ENCODE measurements at regions not wholly inside any gene's neighbourhood (a gene's known extent, or its start where the extent isn't known, plus 50 kb on each side); places are given as distances from the start of the nearest gene placed in this dataset.

GRCh38 chr1:166272851-166273250 lies 106.0 kb upstream of the FAM78B start:
- H3K4me3 ChIP-seq (ENCODE audit: insufficient read depth, low read depth, low read length, poor library complexity, severe bottlenecking): no peak overlapping the region
- H3K4me1 ChIP-seq (ENCODE audit: control insufficient read depth, insufficient read depth, low read length, poor library complexity, severe bottlenecking): no peaks in the 10 kb centered on the region
- H3K27ac ChIP-seq (ENCODE audit: insufficient read depth, low read length, poor library complexity, severe bottlenecking): no peak overlapping the region
- no peaks in the 10 kb centered on the region for H3K27me3 ChIP-seq (replicated peaks; ENCODE audit: control insufficient read depth, insufficient read depth, low read length, poor library complexity, severe bottlenecking)
- no peak for DNase-seq
- no peaks in the 10 kb centered on the region for H3K36me3 ChIP-seq (ENCODE audit: control insufficient read depth, insufficient read depth, low read length)
- no peaks in the 10 kb centered on the region for H3K9me3 ChIP-seq (ENCODE audit: control insufficient read depth, low read length)

GRCh38 chr1:166273618-166274017 lies 106.8 kb upstream of the FAM78B start:
- DNase-seq: no peak
- Histone ChIP-seq H3K9me3 (ENCODE audit: control insufficient read depth, low read length) (no peaks in the 10 kb centered on the region), H3K27me3 (replicated peaks; ENCODE audit: control insufficient read depth, insufficient read depth, low read length, poor library complexity, severe bottlenecking) (no peaks in the 10 kb centered on the region)

GRCh38 chr1:166282391-166283137 lies 115.8 kb upstream of the FAM78B start:
- no peak for DNase-seq
- Histone ChIP-seq H3K9me3 (ENCODE audit: control insufficient read depth, low read length) (no peaks in the 10 kb centered on the region), H3K4me3 (ENCODE audit: insufficient read depth, low read depth, low read length, poor library complexity, severe bottlenecking) (no peak overlapping the region), H3K27me3 (replicated peaks; ENCODE audit: control insufficient read depth, insufficient read depth, low read length, poor library complexity, severe bottlenecking) (no peaks in the 10 kb centered on the region), H3K27ac (ENCODE audit: insufficient read depth, low read length, poor library complexity, severe bottlenecking) (no peak overlapping the region), H3K4me1 (ENCODE audit: control insufficient read depth, insufficient read depth, low read length, poor library complexity, severe bottlenecking) (no peaks in the 10 kb centered on the region), H3K36me3 (ENCODE audit: control insufficient read depth, insufficient read depth, low read length) (no peaks in the 10 kb centered on the region)

More at GRCh38 chr1:166273618-166274017, 106.8 kb upstream of the FAM78B start:
- Histone ChIP-seq H3K4me1 (ENCODE audit: control insufficient read depth, insufficient read depth, low read length, poor library complexity, severe bottlenecking) (no peaks in the 10 kb centered on the region), H3K36me3 (ENCODE audit: control insufficient read depth, insufficient read depth, low read length) (no peaks in the 10 kb centered on the region), H3K27ac (ENCODE audit: insufficient read depth, low read length, poor library complexity, severe bottlenecking) (no peak overlapping the region), H3K4me3 (ENCODE audit: insufficient read depth, low read depth, low read length, poor library complexity, severe bottlenecking) (no peak overlapping the region)

GRCh38 chr1:166283190-166283589 lies 116.4 kb upstream of the FAM78B start:
- no peaks in the 10 kb centered on the region for H3K4me1 ChIP-seq (ENCODE audit: control insufficient read depth, insufficient read depth, low read length, poor library complexity, severe bottlenecking)
- H3K36me3 ChIP-seq (ENCODE audit: control insufficient read depth, insufficient read depth, low read length): no peaks in the 10 kb centered on the region
- no peaks in the 10 kb centered on the region for H3K27me3 ChIP-seq (replicated peaks; ENCODE audit: control insufficient read depth, insufficient read depth, low read length, poor library complexity, severe bottlenecking)
- H3K27ac ChIP-seq (ENCODE audit: insufficient read depth, low read length, poor library complexity, severe bottlenecking): no peak overlapping the region
- DNase-seq: no peak
- H3K9me3 ChIP-seq (ENCODE audit: control insufficient read depth, low read length): no peaks in the 10 kb centered on the region
- no peak overlapping the region for H3K4me3 ChIP-seq (ENCODE audit: insufficient read depth, low read depth, low read length, poor library complexity, severe bottlenecking)

- Histone ChIP-seq H3K4me3 (ENCODE audit: insufficient read depth, low read depth, low read length, poor library complexity, severe bottlenecking) (no peak overlapping the region), H3K27ac (ENCODE audit: insufficient read depth, low read length, poor library complexity, severe bottlenecking) (no peak overlapping the region), H3K36me3 (ENCODE audit: control insufficient read depth, insufficient read depth, low read length) (no peaks in the 10 kb centered on the region), H3K9me3 (ENCODE audit: control insufficient read depth, low read length) (no peaks in the 10 kb centered on the region), H3K4me1 (ENCODE audit: control insufficient read depth, insufficient read depth, low read length, poor library complexity, severe bottlenecking) (no peaks in the 10 kb centered on the region), H3K27me3 (replicated peaks; ENCODE audit: control insufficient read depth, insufficient read depth, low read length, poor library complexity, severe bottlenecking) (no peaks in the 10 kb centered on the region)
- DNase-seq: no peak
These were observed 116.8 kb upstream of the FAM78B start for GRCh38 chr1:166283600-166283999.

- Histone ChIP-seq H3K4me3 (ENCODE audit: insufficient read depth, low read depth, low read length, poor library complexity, severe bottlenecking) (no peak overlapping the region), H3K27ac (ENCODE audit: insufficient read depth, low read length, poor library complexity, severe bottlenecking) (no peak overlapping the region), H3K4me1 (ENCODE audit: control insufficient read depth, insufficient read depth, low read length, poor library complexity, severe bottlenecking) (no peaks in the 10 kb centered on the region), H3K27me3 (replicated peaks; ENCODE audit: control insufficient read depth, insufficient read depth, low read length, poor library complexity, severe bottlenecking) (no peaks in the 10 kb centered on the region), H3K9me3 (ENCODE audit: control insufficient read depth, low read length) (no peaks in the 10 kb centered on the region), H3K36me3 (ENCODE audit: control insufficient read depth, insufficient read depth, low read length) (no peaks in the 10 kb centered on the region)
- no peak for DNase-seq
These were observed 122.7 kb upstream of the FAM78B start for GRCh38 chr1:166289309-166290050.

- Histone ChIP-seq H3K4me3 (ENCODE audit: insufficient read depth, low read depth, low read length, poor library complexity, severe bottlenecking) (no peak overlapping the region), H3K27ac (ENCODE audit: insufficient read depth, low read length, poor library complexity, severe bottlenecking) (no peak overlapping the region), H3K36me3 (ENCODE audit: control insufficient read depth, insufficient read depth, low read length) (no peaks in the 10 kb centered on the region), H3K4me1 (ENCODE audit: control insufficient read depth, insufficient read depth, low read length, poor library complexity, severe bottlenecking) (no peaks in the 10 kb centered on the region), H3K27me3 (replicated peaks; ENCODE audit: control insufficient read depth, insufficient read depth, low read length, poor library complexity, severe bottlenecking) (no peaks in the 10 kb centered on the region), H3K9me3 (ENCODE audit: control insufficient read depth, low read length) (no peaks in the 10 kb centered on the region)
- no peak for DNase-seq
These were observed 128.9 kb upstream of the FAM78B start for GRCh38 chr1:166295656-166296055.

- Histone ChIP-seq H3K4me3 (ENCODE audit: insufficient read depth, low read depth, low read length, poor library complexity, severe bottlenecking) (no peak overlapping the region), H3K27ac (ENCODE audit: insufficient read depth, low read length, poor library complexity, severe bottlenecking) (no peak overlapping the region), H3K36me3 (ENCODE audit: control insufficient read depth, insufficient read depth, low read length) (no peaks in the 10 kb centered on the region), H3K27me3 (replicated peaks; ENCODE audit: control insufficient read depth, insufficient read depth, low read length, poor library complexity, severe bottlenecking) (no peaks in the 10 kb centered on the region), H3K4me1 (ENCODE audit: control insufficient read depth, insufficient read depth, low read length, poor library complexity, severe bottlenecking) (no peaks in the 10 kb centered on the region), H3K9me3 (ENCODE audit: control insufficient read depth, low read length) (no peaks in the 10 kb centered on the region)
- DNase-seq: no peak
These were observed 131.2 kb upstream of the FAM78B start for GRCh38 chr1:166297993-166298392.

GRCh38 chr1:166300767-166301166 lies 134.0 kb upstream of the FAM78B start:
- H3K27me3 ChIP-seq (replicated peaks; ENCODE audit: control insufficient read depth, insufficient read depth, low read length, poor library complexity, severe bottlenecking): no peaks in the 10 kb centered on the region
- no peak overlapping the region for H3K27ac ChIP-seq (ENCODE audit: insufficient read depth, low read length, poor library complexity, severe bottlenecking)
- H3K36me3 ChIP-seq (ENCODE audit: control insufficient read depth, insufficient read depth, low read length): no peaks in the 10 kb centered on the region
- H3K9me3 ChIP-seq (ENCODE audit: control insufficient read depth, low read length): no peaks in the 10 kb centered on the region
- no peak for DNase-seq
- no peaks in the 10 kb centered on the region for H3K4me1 ChIP-seq (ENCODE audit: control insufficient read depth, insufficient read depth, low read length, poor library complexity, severe bottlenecking)
- no peak overlapping the region for H3K4me3 ChIP-seq (ENCODE audit: insufficient read depth, low read depth, low read length, poor library complexity, severe bottlenecking)

- no peaks in the 10 kb centered on the region for H3K9me3 ChIP-seq (ENCODE audit: control insufficient read depth, low read length)
- no peak overlapping the region for H3K27ac ChIP-seq (ENCODE audit: insufficient read depth, low read length, poor library complexity, severe bottlenecking)
- H3K36me3 ChIP-seq (ENCODE audit: control insufficient read depth, insufficient read depth, low read length): no peaks in the 10 kb centered on the region
- no peak overlapping the region for H3K4me3 ChIP-seq (ENCODE audit: insufficient read depth, low read depth, low read length, poor library complexity, severe bottlenecking)
- H3K27me3 ChIP-seq (replicated peaks; ENCODE audit: control insufficient read depth, insufficient read depth, low read length, poor library complexity, severe bottlenecking): no peaks in the 10 kb centered on the region
- H3K4me1 ChIP-seq (ENCODE audit: control insufficient read depth, insufficient read depth, low read length, poor library complexity, severe bottlenecking): no peaks in the 10 kb centered on the region
- DNase-seq: no peak
These were observed 136.4 kb upstream of the FAM78B start for GRCh38 chr1:166302989-166303758.
